PC-3 (cell line): ENCODE measurements at regions not wholly inside any gene's neighbourhood (a gene's known extent, or its start where the extent isn't known, plus 50 kb on each side); places are given as distances from the start of the nearest gene placed in this dataset.

ENCODE experiments used
- ATAC-seq: fragments of 200-7000 bp; cut with Tn5 transposase; 2 replicates; pipeline ENCODE4 v1.9.1; 2020; ENCODE audit warnings: mild to moderate bottlenecking, moderate library complexity
- BruUV-seq: library from RNA; stranded (reverse); fragments of 400-500 nt; replicated peaks from 2 replicates; lab custom pipeline; 2021; lab: Mats Ljungman, UMichigan
- CTCF ChIA-PET: fragments of 300-600 bp; sonication (Branson Sonifier 250); formaldehyde crosslinking; loops from one replicate; lab custom pipeline; 2022; ENCODE audit warnings: antibody characterized with exemption; lab: Charles Lee
- POLR2A ChIA-PET: fragments of 300-600 bp; sonication (Branson Sonifier 250); formaldehyde crosslinking; loops from one replicate; lab custom pipeline; 2022; ENCODE audit warnings: antibody characterized with exemption; ENCODE audit not compliant: unreplicated experiment; lab: Charles Lee
- DNase-seq: peaks from one replicate; pipeline ENCODE4 v3.0.0-alpha.2; 2015
- H2AFZ ChIP-seq: fragments of 300-600 bp; sonication (generic); 2 replicates; pipeline ENCODE4 v1.6.0; 2016; ENCODE audit warnings: antibody characterized with exemption, low read length
- H3F3A ChIP-seq: fragments of 300-600 bp; sonication (generic); one replicate; pipeline ENCODE4 v1.6.0; 2017; ENCODE audit warnings: antibody characterized with exemption, low read length, control low read depth, mild to moderate bottlenecking; ENCODE audit not compliant: unreplicated experiment
- H3K27ac ChIP-seq: fragments of 300-600 bp; sonication (generic); 2 replicates; pipeline ENCODE4 v1.5.1; 2016; ENCODE audit warnings: mild to moderate bottlenecking, low read length
- H3K27me3 ChIP-seq: fragments of 300-600 bp; sonication (generic); 2 replicates; pipeline ENCODE4 v1.6.1; 2016; ENCODE audit warnings: low read length, mixed read lengths
- H3K36me3 ChIP-seq: fragments of 300-600 bp; sonication (generic); 2 replicates; pipeline ENCODE4 v1.6.1; 2016; ENCODE audit warnings: low read depth, mixed run types, low read length, mixed read lengths
- H3K4me1 ChIP-seq: fragments of 300-600 bp; sonication (generic); 2 replicates; pipeline ENCODE4 v1.5.1; 2016; ENCODE audit warnings: low read length; ENCODE audit not compliant: insufficient read depth
- H3K4me2 ChIP-seq: fragments of 300-600 bp; sonication (generic); 2 replicates; pipeline ENCODE4 v1.6.0; 2016; ENCODE audit warnings: low read length
- H3K4me3 ChIP-seq: fragments of 300-600 bp; sonication (generic); 2 replicates; pipeline ENCODE4 v1.5.1; 2016; ENCODE audit warnings: mild to moderate bottlenecking, low read length, mixed read lengths
- H3K79me2 ChIP-seq: fragments of 300-600 bp; sonication (generic); 2 replicates; pipeline ENCODE4 v1.6.1; 2017; ENCODE audit warnings: low read length, mixed read lengths
- H3K9ac ChIP-seq: fragments of 300-600 bp; sonication (generic); 2 replicates; pipeline ENCODE4 v1.6.0; 2016; ENCODE audit warnings: mild to moderate bottlenecking, low read length
- H3K9me2 ChIP-seq: fragments of 300-600 bp; sonication (generic); replicated peaks from 2 replicates; pipeline ENCODE4 v1.6.1; 2016; ENCODE audit warnings: mixed run types, low read length, mixed read lengths
- H3K9me3 ChIP-seq: fragments of 300-600 bp; sonication (generic); 2 replicates; pipeline ENCODE4 v1.6.1; 2016; ENCODE audit warnings: low read length, mixed read lengths
- H4K20me1 ChIP-seq: fragments of 300-600 bp; sonication (generic); 2 replicates; pipeline ENCODE4 v1.6.1; 2016; ENCODE audit warnings: low read length, mixed read lengths
- EZH2 ChIP-seq: fragments of 300-600 bp; sonication (generic); IDR thresholded peaks from one replicate; pipeline ENCODE4 v1.6.1; 2017; ENCODE audit warnings: antibody characterized with exemption, mild to moderate bottlenecking, low read length; ENCODE audit not compliant: unreplicated experiment
- EZH2phosphoT487 ChIP-seq: fragments of 300-600 bp; sonication (generic); IDR thresholded peaks from 2 replicates; pipeline ENCODE4 v1.6.1; 2018; ENCODE audit warnings: mild to moderate bottlenecking, antibody characterized with exemption, low read length, borderline replicate concordance
- intact Hi-C: fragments of 100-400 bp; cut with micrococcal nuclease; formaldehyde crosslinking; loops from 2 replicates; pipeline ENCODE4 v1.9.0; 2023
- TF ChIP-seq, protein P1 (sequence below): fragments of 300-600 bp; sonication (generic); conservative IDR thresholded peaks from 2 replicates; pipeline ENCODE4 v1.5.1; 2017; ENCODE audit warnings: antibody characterized with exemption, low read depth, mild to moderate bottlenecking, low read length

- H3F3A ChIP-seq = no peaks in the 10 kb centered on the region
- no TSS peak for BruUV-seq
- no peak overlapping the region for H3K4me2 ChIP-seq
- H3K27ac ChIP-seq = no peak overlapping the region
- no peaks in the 10 kb centered on the region for H3K9me2 ChIP-seq
- H3K79me2 ChIP-seq = no peaks in the 10 kb centered on the region
- no peak overlapping the region for H2AFZ ChIP-seq
- no peaks in the 10 kb centered on the region for H3K9me3 ChIP-seq
- ATAC-seq = no peak
- DNase-seq = no peak
- no peaks in the 10 kb centered on the region for H3K27me3 ChIP-seq
- ChIA-PET CTCF (no interaction called here), POLR2A (no interaction called here)
- H3K36me3 ChIP-seq = no peaks in the 10 kb centered on the region
- intact Hi-C loops = loop anchor here (5.0 kb wide), 1 partner anchor 213 kb away; no protein-coding TSS in a partner anchor
- H3K9ac ChIP-seq = no peak overlapping the region
- no peak overlapping the region for H3K4me3 ChIP-seq
- no peaks in the 10 kb centered on the region for H4K20me1 ChIP-seq
- H3K4me1 ChIP-seq = peaks cover 25% of the 10 kb centered on the region
- TF ChIP-seq EZH2 (no peak), EZH2phosphoT487 (no peak)
- TF ChIP-seq, protein P1, sequence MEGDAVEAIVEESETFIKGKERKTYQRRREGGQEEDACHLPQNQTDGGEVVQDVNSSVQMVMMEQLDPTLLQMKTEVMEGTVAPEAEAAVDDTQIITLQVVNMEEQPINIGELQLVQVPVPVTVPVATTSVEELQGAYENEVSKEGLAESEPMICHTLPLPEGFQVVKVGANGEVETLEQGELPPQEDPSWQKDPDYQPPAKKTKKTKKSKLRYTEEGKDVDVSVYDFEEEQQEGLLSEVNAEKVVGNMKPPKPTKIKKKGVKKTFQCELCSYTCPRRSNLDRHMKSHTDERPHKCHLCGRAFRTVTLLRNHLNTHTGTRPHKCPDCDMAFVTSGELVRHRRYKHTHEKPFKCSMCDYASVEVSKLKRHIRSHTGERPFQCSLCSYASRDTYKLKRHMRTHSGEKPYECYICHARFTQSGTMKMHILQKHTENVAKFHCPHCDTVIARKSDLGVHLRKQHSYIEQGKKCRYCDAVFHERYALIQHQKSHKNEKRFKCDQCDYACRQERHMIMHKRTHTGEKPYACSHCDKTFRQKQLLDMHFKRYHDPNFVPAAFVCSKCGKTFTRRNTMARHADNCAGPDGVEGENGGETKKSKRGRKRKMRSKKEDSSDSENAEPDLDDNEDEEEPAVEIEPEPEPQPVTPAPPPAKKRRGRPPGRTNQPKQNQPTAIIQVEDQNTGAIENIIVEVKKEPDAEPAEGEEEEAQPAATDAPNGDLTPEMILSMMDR = no peak
Measured at GRCh38 chr13:34249546-34250039, 431.6 kb downstream of the RFC3 start.

GRCh38 chr13:34250151-34250670 lies 432.3 kb downstream of the RFC3 start:
- CTCF ChIA-PET = no interaction called here
- no peaks in the 10 kb centered on the region for H3K36me3 ChIP-seq
- H4K20me1 ChIP-seq = no peaks in the 10 kb centered on the region
- DNase-seq (no peak), ATAC-seq (no peak)
- H3K4me2 ChIP-seq = no peak overlapping the region
- intact Hi-C loops = no loop called here
- peaks cover 25% of the 10 kb centered on the region for H3K4me1 ChIP-seq
- H3F3A ChIP-seq = no peaks in the 10 kb centered on the region
- H3K9ac ChIP-seq = no peak overlapping the region
- no peak overlapping the region for H3K27ac ChIP-seq
- H3K27me3 ChIP-seq = no peaks in the 10 kb centered on the region
- no peak overlapping the region for H3K4me3 ChIP-seq
- no peaks in the 10 kb centered on the region for H3K79me2 ChIP-seq
- H2AFZ ChIP-seq = no peak overlapping the region
- no TSS peak for BruUV-seq
- H3K9me3 ChIP-seq = no peaks in the 10 kb centered on the region
- no peaks in the 10 kb centered on the region for H3K9me2 ChIP-seq
- TF ChIP-seq EZH2 (no peak), EZH2phosphoT487 (no peak)
- TF ChIP-seq, protein P1 = no peak
- POLR2A ChIA-PET = no interaction called here

- H3K27ac ChIP-seq = no peak overlapping the region
- DNase-seq = no peak
- H3K4me1 ChIP-seq = no peaks in the 10 kb centered on the region
- no peaks in the 10 kb centered on the region for H3K79me2 ChIP-seq
- H3K27me3 ChIP-seq = no peaks in the 10 kb centered on the region
- H3K36me3 ChIP-seq = no peaks in the 10 kb centered on the region
- CTCF ChIA-PET = no interaction called here
- no peak overlapping the region for H3K4me2 ChIP-seq
- no peaks in the 10 kb centered on the region for H3K9me3 ChIP-seq
- H2AFZ ChIP-seq = no peak overlapping the region
- H3F3A ChIP-seq = no peaks in the 10 kb centered on the region
- H3K9me2 ChIP-seq = no peaks in the 10 kb centered on the region
- TF ChIP-seq EZH2phosphoT487 (no peak), EZH2 (no peak)
- TF ChIP-seq, protein P1 = no peak
- no TSS peak for BruUV-seq
- no peaks in the 10 kb centered on the region for H4K20me1 ChIP-seq
- no peak overlapping the region for H3K4me3 ChIP-seq
- ATAC-seq = no peak
- intact Hi-C loops = no loop called here
- no peak overlapping the region for H3K9ac ChIP-seq
- POLR2A ChIA-PET = no interaction called here
Measured at GRCh38 chr13:34254366-34254765, 436.4 kb downstream of the RFC3 start.
